Activated CD4-positive, alpha-beta T cell treated with anti-CD3 and anti-CD28 coated beads for 48 hours (primary cell): ENCODE measurements at regions not wholly inside any gene's neighbourhood (a gene's known extent, or its start where the extent isn't known, plus 50 kb on each side); places are given as distances from the start of the nearest gene placed in this dataset.

ENCODE experiments used
- DNase-seq: peaks from one replicate; pipeline ENCODE4 v3.0.0-alpha.2; 2020

GRCh38 chr1:29452463-29453230 lies 216.3 kb downstream of the PTPRU start:
- DNase-seq, result no peak

- no peak for DNase-seq
Measured at GRCh38 chr1:29451368-29451892, 215.1 kb downstream of the PTPRU start.

GRCh38 chr1:29450591-29450990 lies 214.3 kb downstream of the PTPRU start:
- DNase-seq, result no peak

- DNase-seq, result no peak
Measured at GRCh38 chr1:29448456-29449235, 212.3 kb downstream of the PTPRU start.

- DNase-seq, result no peak
Measured at GRCh38 chr1:29447368-29447767, 211.0 kb downstream of the PTPRU start.

GRCh38 chr1:29444782-29445729 lies 208.7 kb downstream of the PTPRU start:
- DNase-seq, result no peak

GRCh38 chr1:29444081-29444715 lies 207.9 kb downstream of the PTPRU start:
- DNase-seq, result no peak

- DNase-seq, result no peak
Measured at GRCh38 chr1:29441916-29442668, 205.8 kb downstream of the PTPRU start.

- no peak for DNase-seq
Measured at GRCh38 chr1:29439615-29440014, 203.3 kb downstream of the PTPRU start.

GRCh38 chr1:29438991-29439390 lies 202.7 kb downstream of the PTPRU start:
- no peak for DNase-seq

GRCh38 chr1:29437946-29438345 lies 201.6 kb downstream of the PTPRU start:
- DNase-seq, result no peak

- DNase-seq, result no peak
Measured at GRCh38 chr1:29436181-29436785, 200.0 kb downstream of the PTPRU start.

- no peak for DNase-seq
Measured at GRCh38 chr1:29433830-29434229, 197.5 kb downstream of the PTPRU start.

GRCh38 chr1:29431138-29431537 lies 194.8 kb downstream of the PTPRU start:
- no peak for DNase-seq

GRCh38 chr1:29429656-29430055 lies 193.3 kb downstream of the PTPRU start:
- no peak for DNase-seq

GRCh38 chr1:29428997-29429396 lies 192.7 kb downstream of the PTPRU start:
- no peak for DNase-seq

- no peak for DNase-seq
Measured at GRCh38 chr1:29428280-29428615, 191.9 kb downstream of the PTPRU start.

GRCh38 chr1:29427614-29428279 lies 191.4 kb downstream of the PTPRU start:
- DNase-seq, result no peak

- no peak for DNase-seq
Measured at GRCh38 chr1:29426701-29427279, 190.5 kb downstream of the PTPRU start.

GRCh38 chr1:29425631-29426030 lies 189.3 kb downstream of the PTPRU start:
- no peak for DNase-seq
